ENCODE measurements at regions not wholly inside any gene's neighbourhood (a gene's known extent, or its start where the extent isn't known, plus 50 kb on each side); places are given as distances from the start of the nearest gene placed in this dataset.

DNA sequence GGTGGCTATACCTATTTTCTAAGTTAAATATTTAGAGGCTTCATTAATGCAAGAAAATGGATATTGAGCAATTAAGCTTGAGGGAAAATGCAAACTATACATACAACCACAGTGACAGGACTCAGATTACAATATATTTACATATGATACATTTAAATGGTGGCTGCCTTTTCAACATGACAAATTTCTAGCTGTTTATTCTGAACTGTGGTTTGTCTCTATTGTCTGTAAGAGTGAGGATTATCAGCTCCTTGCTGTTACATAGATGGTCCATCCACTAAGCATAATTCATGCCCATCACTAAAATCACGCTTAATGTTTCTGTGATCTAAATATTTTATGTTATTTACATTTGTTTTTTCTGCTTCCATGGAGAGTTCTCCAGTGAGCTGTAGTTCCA, 81.1 kb upstream of the SGCD start:
- TF ChIP-seq, protein P1, sequence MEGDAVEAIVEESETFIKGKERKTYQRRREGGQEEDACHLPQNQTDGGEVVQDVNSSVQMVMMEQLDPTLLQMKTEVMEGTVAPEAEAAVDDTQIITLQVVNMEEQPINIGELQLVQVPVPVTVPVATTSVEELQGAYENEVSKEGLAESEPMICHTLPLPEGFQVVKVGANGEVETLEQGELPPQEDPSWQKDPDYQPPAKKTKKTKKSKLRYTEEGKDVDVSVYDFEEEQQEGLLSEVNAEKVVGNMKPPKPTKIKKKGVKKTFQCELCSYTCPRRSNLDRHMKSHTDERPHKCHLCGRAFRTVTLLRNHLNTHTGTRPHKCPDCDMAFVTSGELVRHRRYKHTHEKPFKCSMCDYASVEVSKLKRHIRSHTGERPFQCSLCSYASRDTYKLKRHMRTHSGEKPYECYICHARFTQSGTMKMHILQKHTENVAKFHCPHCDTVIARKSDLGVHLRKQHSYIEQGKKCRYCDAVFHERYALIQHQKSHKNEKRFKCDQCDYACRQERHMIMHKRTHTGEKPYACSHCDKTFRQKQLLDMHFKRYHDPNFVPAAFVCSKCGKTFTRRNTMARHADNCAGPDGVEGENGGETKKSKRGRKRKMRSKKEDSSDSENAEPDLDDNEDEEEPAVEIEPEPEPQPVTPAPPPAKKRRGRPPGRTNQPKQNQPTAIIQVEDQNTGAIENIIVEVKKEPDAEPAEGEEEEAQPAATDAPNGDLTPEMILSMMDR (IDR thresholded peaks at IDR 0.05) = no peak
- TF ChIP-seq POLR2A (IDR thresholded peaks at IDR 0.05) = no peak
